HL-60 (cell line): ENCODE measurements at regions not wholly inside any gene's neighbourhood (a gene's known extent, or its start where the extent isn't known, plus 50 kb on each side); places are given as distances from the start of the nearest gene placed in this dataset.

ENCODE experiments used
- DNase-seq, 2 experiments: peaks; one replicate each; pipeline ENCODE4 v3.0.0-alpha.2; 2010 to 2020; ENCODE audit warnings: low read depth in 1 of 2, low spot score in 1 of 2
- H3K27ac ChIP-seq: fragments of 250-450 bp; sonication (Bioruptor Pico); replicated peaks from 2 replicates; pipeline ENCODE4 v1.5.1; 2020; ENCODE audit warnings: mild to moderate bottlenecking, moderate library complexity
- H3K27me3 ChIP-seq: fragments of 250-450 bp; sonication (Bioruptor Pico); 2 replicates; pipeline ENCODE4 v1.5.1; 2021; ENCODE audit warnings: mild to moderate bottlenecking, moderate library complexity; ENCODE audit not compliant: insufficient read depth, poor library complexity, severe bottlenecking
- H3K4me3 ChIP-seq: replicated peaks from 2 replicates; pipeline ENCODE4 v1.5.1; 2011; ENCODE audit warnings: mild to moderate bottlenecking, control low read depth, low read length; ENCODE audit not compliant: insufficient read depth
- CTCF ChIP-seq: IDR thresholded peaks from one replicate; pipeline ENCODE4 v1.5.1; 2011; ENCODE audit warnings: low read length, control low read depth, inconsistent platforms; ENCODE audit not compliant: insufficient read depth
- GABPA ChIP-seq: IDR thresholded peaks from 2 replicates; pipeline ENCODE4 v1.6.1; 2012; ENCODE audit warnings: low read depth
- POLR2AphosphoS5 ChIP-seq: IDR thresholded peaks from 2 replicates; pipeline ENCODE4 v1.6.1; 2012; ENCODE audit warnings: low read depth
- REST ChIP-seq: IDR thresholded peaks from 2 replicates; pipeline ENCODE4 v1.6.1; 2012; ENCODE audit warnings: low read depth; ENCODE audit not compliant: insufficient replicate concordance
- SPI1 ChIP-seq: IDR thresholded peaks from 2 replicates; pipeline ENCODE4 v1.6.1; 2012; ENCODE audit warnings: low read depth, mild to moderate bottlenecking, borderline replicate concordance

GRCh38 chr14:38528582-38528981 is 272.7 kb upstream of the CLEC14A start:
- no peak overlapping the region for H3K27ac ChIP-seq
- TF ChIP-seq SPI1 (no peak), REST (no peak), CTCF (no peak), GABPA (no peak), POLR2AphosphoS5 (no peak)
- H3K4me3 ChIP-seq = no peak overlapping the region
- H3K27me3 ChIP-seq = no peaks in the 10 kb centered on the region
- no peak for DNase-seq

GRCh38 chr14:38527502-38527878 is 271.6 kb upstream of the CLEC14A start:
- Histone ChIP-seq H3K4me3 (no peak overlapping the region), H3K27me3 (no peaks in the 10 kb centered on the region), H3K27ac (no peak overlapping the region)
- no peak for DNase-seq
- no peak for TF ChIP-seq POLR2AphosphoS5
- no peak for TF ChIP-seq REST
- no peak for TF ChIP-seq GABPA
- no peak for TF ChIP-seq CTCF
- TF ChIP-seq SPI1 = no peak

GRCh38 chr14:38526826-38527501 is 271.1 kb upstream of the CLEC14A start:
- Histone ChIP-seq H3K27me3 (no peaks in the 10 kb centered on the region), H3K27ac (no peak overlapping the region), H3K4me3 (no peak overlapping the region)
- no peak for DNase-seq
- TF ChIP-seq GABPA (no peak), SPI1 (no peak), CTCF (no peak), POLR2AphosphoS5 (no peak), REST (no peak)
